ENCODE measurements at regions not wholly inside any gene's neighbourhood (a gene's known extent, or its start where the extent isn't known, plus 50 kb on each side); places are given as distances from the start of the nearest gene placed in this dataset.

GRCh38 chr9:27784847-27785713 lies 211.8 kb upstream of the C9orf72 start:
- TF ChIP-seq CTCF (IDR thresholded peaks at IDR 0.05) (no peak), EZH2 (IDR thresholded peaks at IDR 0.05) (no peak), EZH2phosphoT487 (IDR thresholded peaks at IDR 0.05) (no peak)

Measured in neural progenitor cell (in vitro differentiated cells).